Thyroid gland (tissue), 4 donors: ENCODE measurements at regions not wholly inside any gene's neighbourhood (a gene's known extent, or its start where the extent isn't known, plus 50 kb on each side); places are given as distances from the start of the nearest gene placed in this dataset.

ENCODE experiments used
- CTCF ChIP-seq, 6 experiments: fragments of 200-600 bp in 3 of 6; fragments of 450-650 bp in 3 of 6; sonication (generic) in 3 of 6; IDR thresholded peaks; one replicate each; pipeline ENCODE4 v1.5.1; 2016 to 2019; ENCODE audit warnings: antibody characterized with exemption in 6 of 6, mild to moderate bottlenecking in 2 of 6, inconsistent platforms in 1 of 6, moderate library complexity in 1 of 6
- POLR2A ChIP-seq, 2 donors: fragments of 450-650 bp; IDR thresholded peaks; one replicate each; pipeline ENCODE4 v1.6.1; 2017; ENCODE audit warnings: antibody characterized with exemption in 2 of 2, mild to moderate bottlenecking in 2 of 2, moderate library complexity in 1 of 2

- TF ChIP-seq CTCF (IDR thresholded peaks at IDR 0.05) (peak; percentile 80 to 90 (median 85)), POLR2A (IDR thresholded peaks at IDR 0.05) (peak in 1 of 2 donors; percentile 58)
Observed at GRCh38 chr15:92714477-92715401, 59.2 kb upstream of the FAM174B start.
